HCT116 (cell line): ENCODE measurements at regions not wholly inside any gene's neighbourhood (a gene's known extent, or its start where the extent isn't known, plus 50 kb on each side); places are given as distances from the start of the nearest gene placed in this dataset.

ENCODE experiments used
- ATAC-seq: fragments of 200-7000 bp; cut with Tn5 transposase; 2 replicates; pipeline ENCODE4 v1.9.1; 2020; ENCODE audit warnings: mild to moderate bottlenecking, moderate library complexity
- BruUV-seq: library from RNA; stranded (reverse); fragments of 400-500 nt; replicated peaks from 2 replicates; lab custom pipeline; 2021; lab: Mats Ljungman, UMichigan
- CTCF ChIA-PET: fragments of 300-600 bp; sonication (Branson Sonifier 250); formaldehyde crosslinking; loops from one replicate; lab custom pipeline; 2021; ENCODE audit warnings: antibody characterized with exemption; lab: Charles Lee
- POLR2A ChIA-PET: fragments of 300-600, 350-600 bp; sonication (Branson Sonifier 250); formaldehyde crosslinking; loops from one replicate; lab custom pipeline; 2021; ENCODE audit warnings: antibody characterized with exemption; lab: Charles Lee
- RAD21 ChIA-PET, 2 experiments: fragments of 300-600 bp; sonication (Branson Sonifier 250); formaldehyde crosslinking; loops; one replicate each; lab custom pipeline; 2023; ENCODE audit warnings: low total read pairs in 2 of 2; ENCODE audit not compliant: uncharacterized antibody in 2 of 2, unreplicated experiment in 2 of 2, low non-redundant PET in 1 of 2; lab: Charles Lee
- DNase-seq: peaks from one replicate; pipeline ENCODE4 v3.0.0-alpha.2; 2010; ENCODE audit warnings: low read depth, low spot score
- H2AFZ ChIP-seq: fragments of 200-600 bp; shearing (Covaris generic), sonication (generic); 2 replicates; pipeline ENCODE4 v1.6.1; 2017; ENCODE audit warnings: low read depth, mixed run types, mixed read lengths, antibody characterized with exemption, low read length; ENCODE audit not compliant: poor library complexity, severe bottlenecking
- H3K27ac ChIP-seq: 2 replicates; pipeline ENCODE4 v1.5.1; 2012; ENCODE audit warnings: low read depth, low read length
- H3K27me3 ChIP-seq: fragments of 200-600 bp; sonication (generic); 2 replicates; pipeline ENCODE4 v1.6.1; 2016; ENCODE audit warnings: mixed run types, low read length, mixed read lengths; ENCODE audit not compliant: insufficient read depth
- H3K36me3 ChIP-seq, 2 experiments: fragments of 200-500 bp in 1 of 2; fragments of 200-600 bp in 1 of 2; sonication (Bioruptor generic) in 1 of 2; sonication (generic) in 1 of 2; 2 replicates each; pipeline versions ENCODE4 v1.5.1 to v1.6.1; 2014 to 2016; ENCODE audit warnings: low read length in 2 of 2, inconsistent platforms in 1 of 2, mixed read lengths in 1 of 2, mixed run types in 1 of 2; ENCODE audit not compliant: insufficient read depth in 2 of 2, control insufficient read depth in 1 of 2
- H3K4me1 ChIP-seq, 2 experiments: fragments of 200-600 bp in 1 of 2; sonication (generic) in 1 of 2; 2 replicates each; pipeline versions ENCODE4 v1.5.1 to v1.6.1; 2012 to 2017; ENCODE audit warnings: low read length in 2 of 2, inconsistent platforms in 1 of 2, mild to moderate bottlenecking in 1 of 2, mixed read lengths in 1 of 2, mixed run types in 1 of 2, moderate library complexity in 1 of 2; ENCODE audit not compliant: insufficient read depth in 2 of 2, control insufficient read depth in 1 of 2
- H3K4me2 ChIP-seq: fragments of 200-600 bp; sonication (generic); 2 replicates; pipeline ENCODE4 v1.6.1; 2017; ENCODE audit warnings: mixed run types, low read length, mixed read lengths
- H3K4me3 ChIP-seq, 2 experiments: fragments of 200-600 bp in 1 of 2; sonication (generic) in 1 of 2; replicated peaks in 1 of 2; 2 replicates each; pipeline ENCODE4 v1.5.1; 2011 to 2016; ENCODE audit warnings: low read length in 2 of 2, control low read depth in 1 of 2, low read depth in 1 of 2, mild to moderate bottlenecking in 1 of 2, mixed read lengths in 1 of 2, mixed run types in 1 of 2
- H3K79me2 ChIP-seq: fragments of 200-600 bp; sonication (generic); 2 replicates; pipeline ENCODE4 v1.6.1; 2017; ENCODE audit warnings: mild to moderate bottlenecking, mixed run types, low read length, moderate library complexity, mixed read lengths; ENCODE audit not compliant: insufficient read depth
- H3K9ac ChIP-seq: fragments of 200-600 bp; sonication (generic); 2 replicates; pipeline ENCODE4 v1.6.1; 2016; ENCODE audit warnings: low read length, mixed read lengths
- H3K9me2 ChIP-seq: fragments of 200-600 bp; sonication (generic), shearing (Covaris generic); 2 replicates; pipeline ENCODE4 v1.6.1; 2017; ENCODE audit warnings: mixed run types, mild to moderate bottlenecking, moderate library complexity; ENCODE audit not compliant: insufficient read depth
- H3K9me3 ChIP-seq, 2 experiments: fragments of 200-500 bp in 1 of 2; fragments of 200-600 bp in 1 of 2; sonication (Bioruptor generic) in 1 of 2; sonication (generic) in 1 of 2; 2 replicates each; pipeline ENCODE4 v1.6.1; 2014 to 2017; ENCODE audit warnings: low read length in 2 of 2, mixed read lengths in 2 of 2, inconsistent platforms in 1 of 2, low read depth in 1 of 2, mild to moderate bottlenecking in 1 of 2, mixed run types in 1 of 2, moderate library complexity in 1 of 2; ENCODE audit not compliant: control insufficient read depth in 1 of 2, insufficient read depth in 1 of 2
- H4K20me1 ChIP-seq: fragments of 200-600 bp; sonication (generic), shearing (Covaris generic); 2 replicates; pipeline ENCODE4 v1.6.1; 2017; ENCODE audit warnings: mixed run types, mild to moderate bottlenecking, moderate library complexity; ENCODE audit not compliant: insufficient read depth
- CEBPB ChIP-seq: IDR thresholded peaks from 2 replicates; pipeline ENCODE4 v1.6.1; 2012; ENCODE audit warnings: low read depth
- EZH2phosphoT487 ChIP-seq: fragments of 200-600 bp; IDR thresholded peaks from 2 replicates; pipeline ENCODE4 v1.6.1; 2018; ENCODE audit warnings: antibody characterized with exemption, borderline replicate concordance
- SIN3A ChIP-seq: IDR thresholded peaks from 2 replicates; pipeline ENCODE4 v1.6.1; 2012; ENCODE audit warnings: low read depth
- ZNF274 ChIP-seq: fragments of 200-500 bp; sonication (Bioruptor generic); IDR thresholded peaks from 2 replicates; pipeline ENCODE4 v1.6.1; 2014; ENCODE audit warnings: mild to moderate bottlenecking, low read depth, low read length, inconsistent platforms
- intact Hi-C: fragments of 100-400 bp; cut with micrococcal nuclease; formaldehyde crosslinking; loops from 2 replicates; pipeline ENCODE4 v1.10.0; 2022

- ATAC-seq (no peak), DNase-seq (no peak)
- H3K27ac ChIP-seq: no peak overlapping the region
- H4K20me1 ChIP-seq: no peaks in the 10 kb centered on the region
- H3K36me3 ChIP-seq: no peaks in the 10 kb centered on the region
- H3K4me3 ChIP-seq: no peak overlapping the region
- no peak overlapping the region for H2AFZ ChIP-seq
- no peak overlapping the region for H3K9ac ChIP-seq
- POLR2A ChIA-PET: no interaction called here
- H3K4me2 ChIP-seq: peak overlapping the region; percentile 32
- no peaks in the 10 kb centered on the region for H3K79me2 ChIP-seq
- H3K9me3 ChIP-seq: no peaks in the 10 kb centered on the region
- RAD21 ChIA-PET: no interaction called here
- peaks cover 2 to 46% of the 10 kb centered on the region in 2 experiments; a peak in 3 of 4 replicates for H3K4me1 ChIP-seq
- intact Hi-C loops: loop anchor here (5.0 kb wide), 1 partner anchor 35 kb away; no protein-coding TSS in a partner anchor
- no peaks in the 10 kb centered on the region for H3K9me2 ChIP-seq
- BruUV-seq: no TSS peak
- no peak for TF ChIP-seq ZNF274
- TF ChIP-seq EZH2phosphoT487: no peak
- no peak for TF ChIP-seq SIN3A
- no peak for TF ChIP-seq CEBPB
- H3K27me3 ChIP-seq: no peaks in the 10 kb centered on the region
- CTCF ChIA-PET: no interaction called here
Measured at GRCh38 chr1:48047116-48047515, 49.9 kb upstream of the TRABD2B start.
